ENCODE measurements at regions not wholly inside any gene's neighbourhood (a gene's known extent, or its start where the extent isn't known, plus 50 kb on each side); places are given as distances from the start of the nearest gene placed in this dataset.

GRCh38 chr5:103706939-103707682, 144.5 kb upstream of the NUDT12 start:
- Histone ChIP-seq H3K27ac (ENCODE audit: low read depth in 2 of 2, low read length in 2 of 2) (no peak overlapping the region), H3K4me3 (ENCODE audit: low read length in 3 of 3) (no peak overlapping the region), H3K9me3 (ENCODE audit: control insufficient read depth in 2 of 3, insufficient read depth in 1 of 3, low read length in 3 of 3) (no peaks in the 10 kb centered on the region), H3K4me1 (ENCODE audit: control insufficient read depth in 2 of 3, insufficient read depth in 2 of 3, low read depth in 1 of 3, low read length in 3 of 3) (no peaks in the 10 kb centered on the region), H3K27me3 (ENCODE audit: control insufficient read depth, insufficient read depth, low read length) (no peaks in the 10 kb centered on the region), H3K9ac (ENCODE audit: low read length in 3 of 3) (no peak overlapping the region), H3K36me3 (ENCODE audit: control insufficient read depth in 2 of 3, insufficient read depth in 3 of 3, low read length in 3 of 3) (no peaks in the 10 kb centered on the region)
- DNase-seq (no peak), FAIRE-seq (no peak)
- TF ChIP-seq CTCF (IDR thresholded peaks at IDR 0.05; ENCODE audit: borderline replicate concordance, extremely low read depth, insufficient read depth): no peak
- intact Hi-C loops (cut with DNase I): no loop called here

- Histone ChIP-seq H3K27me3 (ENCODE audit: control insufficient read depth, insufficient read depth, low read length) (no peaks in the 10 kb centered on the region), H3K36me3 (ENCODE audit: control insufficient read depth in 2 of 3, insufficient read depth in 3 of 3, low read length in 3 of 3) (no peaks in the 10 kb centered on the region), H3K9ac (ENCODE audit: low read length in 3 of 3) (no peak overlapping the region), H3K9me3 (ENCODE audit: control insufficient read depth in 2 of 3, insufficient read depth in 1 of 3, low read length in 3 of 3) (no peaks in the 10 kb centered on the region), H3K4me1 (ENCODE audit: control insufficient read depth in 2 of 3, insufficient read depth in 2 of 3, low read depth in 1 of 3, low read length in 3 of 3) (no peaks in the 10 kb centered on the region), H3K27ac (ENCODE audit: low read depth in 2 of 2, low read length in 2 of 2) (no peak overlapping the region), H3K4me3 (ENCODE audit: low read length in 3 of 3) (no peak overlapping the region)
- FAIRE-seq: no peak
- intact Hi-C loops (cut with DNase I): no loop called here
- no peak for TF ChIP-seq CTCF (IDR thresholded peaks at IDR 0.05; ENCODE audit: borderline replicate concordance, extremely low read depth, insufficient read depth)
- DNase-seq: no peak
These were observed 141.0 kb upstream of the NUDT12 start for GRCh38 chr5:103703617-103704016.

GRCh38 chr5:103693517-103693916, 130.9 kb upstream of the NUDT12 start:
- no peak for DNase-seq
- FAIRE-seq: no peak
- H3K9ac ChIP-seq (ENCODE audit: low read length in 3 of 3): no peak overlapping the region

More at GRCh38 chr5:103693517-103693916, 130.9 kb upstream of the NUDT12 start:
- H3K9me3 ChIP-seq (ENCODE audit: control insufficient read depth in 2 of 3, insufficient read depth in 1 of 3, low read length in 3 of 3): no peaks in the 10 kb centered on the region
- no peak overlapping the region for H3K27ac ChIP-seq (ENCODE audit: low read depth in 2 of 2, low read length in 2 of 2)
- intact Hi-C loops (cut with DNase I): no loop called here
- H3K4me3 ChIP-seq (ENCODE audit: low read length in 3 of 3): no peak overlapping the region
- TF ChIP-seq CTCF (IDR thresholded peaks at IDR 0.05; ENCODE audit: borderline replicate concordance, extremely low read depth, insufficient read depth): no peak
- no peaks in the 10 kb centered on the region for H3K27me3 ChIP-seq (ENCODE audit: control insufficient read depth, insufficient read depth, low read length)
- no peaks in the 10 kb centered on the region for H3K36me3 ChIP-seq (ENCODE audit: control insufficient read depth in 2 of 3, insufficient read depth in 3 of 3, low read length in 3 of 3)
- no peaks in the 10 kb centered on the region for H3K4me1 ChIP-seq (ENCODE audit: control insufficient read depth in 2 of 3, insufficient read depth in 2 of 3, low read depth in 1 of 3, low read length in 3 of 3)
